CD14-positive monocyte (primary cell): ENCODE measurements at regions not wholly inside any gene's neighbourhood (a gene's known extent, or its start where the extent isn't known, plus 50 kb on each side); places are given as distances from the start of the nearest gene placed in this dataset.

Source experiments
- DNase-seq, 3 donors: peaks; one replicate each; pipeline ENCODE4 v3.0.0-alpha.2; 2011 to 2022
- H2AFZ ChIP-seq: 2 replicates; pipeline ENCODE4 v1.6.0; 2012; ENCODE audit warnings: mild to moderate bottlenecking, low read depth, low read length, inconsistent platforms; ENCODE audit not compliant: insufficient read depth, poor library complexity, severe bottlenecking
- H3K27ac ChIP-seq, 2 donors: 1 replicate in 1 of 2; 2 replicates in 1 of 2; pipeline ENCODE4 v1.5.1; 2012 to 2013; ENCODE audit warnings: low read length in 2 of 2, control low read depth in 1 of 2, inconsistent platforms in 1 of 2, low read depth in 1 of 2, mild to moderate bottlenecking in 1 of 2
- H3K27me3 ChIP-seq, 2 donors: one replicate each; pipeline versions ENCODE4 v1.6.0 to v1.6.1; 2011 to 2013; ENCODE audit warnings: low read length in 2 of 2; ENCODE audit not compliant: control insufficient read depth in 2 of 2, insufficient read depth in 2 of 2
- H3K36me3 ChIP-seq, 2 donors: replicated peaks in 1 of 2; 1 replicate in 1 of 2; 2 replicates in 1 of 2; pipeline versions ENCODE4 v1.5.1 to v1.6.1; 2012 to 2013; ENCODE audit warnings: low read length in 2 of 2, control low read depth in 1 of 2, inconsistent platforms in 1 of 2, mild to moderate bottlenecking in 1 of 2; ENCODE audit not compliant: insufficient read depth in 2 of 2, control insufficient read depth in 1 of 2
- H3K4me1 ChIP-seq, 2 donors: 1 replicate in 1 of 2; 2 replicates in 1 of 2; pipeline versions ENCODE4 v1.5.1 to v1.6.1; 2012 to 2013; ENCODE audit warnings: low read length in 2 of 2, control low read depth in 1 of 2, inconsistent platforms in 1 of 2, mild to moderate bottlenecking in 1 of 2, moderate library complexity in 1 of 2; ENCODE audit not compliant: insufficient read depth in 2 of 2, control insufficient read depth in 1 of 2
- H3K4me2 ChIP-seq: replicated peaks from 2 replicates; pipeline ENCODE3; 2012; ENCODE audit warnings: low read length, moderate library complexity, mild to moderate bottlenecking; ENCODE audit not compliant: poor library complexity, severe bottlenecking; ENCODE audit errors: extremely low read depth
- H3K4me3 ChIP-seq, 3 experiments: fragments of 200-600 bp in 1 of 3; sonication (generic) in 1 of 3; replicated peaks in 1 of 3; 1 replicate in 2 of 3; 2 replicates in 1 of 3; pipeline ENCODE4 v1.5.1; 2011 to 2013; ENCODE audit warnings: low read length in 3 of 3, mild to moderate bottlenecking in 3 of 3, control low read depth in 2 of 3, low read depth in 2 of 3, inconsistent platforms in 1 of 3, moderate library complexity in 1 of 3
- H3K79me2 ChIP-seq: 2 replicates; pipeline ENCODE4 v1.6.0; 2012; ENCODE audit warnings: mild to moderate bottlenecking, control low read depth, inconsistent platforms, low read length, moderate library complexity; ENCODE audit not compliant: insufficient read depth
- H3K9ac ChIP-seq: 2 replicates; pipeline ENCODE4 v1.6.0; 2017; ENCODE audit warnings: low read length, mild to moderate bottlenecking; ENCODE audit not compliant: insufficient read depth, poor library complexity, severe bottlenecking
- H3K9me3 ChIP-seq, 2 donors: replicated peaks in 1 of 2; 1 replicate in 1 of 2; 2 replicates in 1 of 2; pipeline versions ENCODE4 v1.5.1 to v1.6.1; 2012 to 2013; ENCODE audit warnings: low read length in 2 of 2, control low read depth in 1 of 2; ENCODE audit not compliant: control insufficient read depth in 1 of 2, insufficient read depth in 1 of 2
- H4K20me1 ChIP-seq: 2 replicates; pipeline ENCODE4 v1.6.0; 2012; ENCODE audit warnings: mild to moderate bottlenecking, low read length, control low read depth, moderate library complexity; ENCODE audit not compliant: insufficient read depth
- H3K27ac Mint-ChIP-seq, 7 donors: one replicate each; pipeline ENCODE4 v1.8.0; 2020; ENCODE audit warnings: mild to moderate bottlenecking in 7 of 7, mixed read lengths in 7 of 7, moderate library complexity in 6 of 7, inconsistent platforms in 2 of 7
- H3K27me3 Mint-ChIP-seq, 3 donors: one replicate each; pipeline ENCODE4 v1.8.0; 2021 to 2022; ENCODE audit warnings: low read depth in 3 of 3, mild to moderate bottlenecking in 3 of 3, mixed read lengths in 3 of 3, moderate library complexity in 3 of 3, inconsistent platforms in 1 of 3
- H3K36me3 Mint-ChIP-seq, 2 donors: one replicate each; pipeline ENCODE4 v1.8.0; 2020; ENCODE audit warnings: mixed read lengths in 2 of 2, inconsistent platforms in 1 of 2, mild to moderate bottlenecking in 1 of 2
- H3K4me1 Mint-ChIP-seq: one replicate; pipeline ENCODE4 v1.8.0; 2020; ENCODE audit warnings: mild to moderate bottlenecking, mixed read lengths
- H3K4me3 Mint-ChIP-seq, 2 donors: one replicate each; pipeline ENCODE4 v1.8.0; 2020; ENCODE audit warnings: mild to moderate bottlenecking in 2 of 2, mixed read lengths in 2 of 2, moderate library complexity in 1 of 2
- H3K9me3 Mint-ChIP-seq, 7 donors: one replicate each; pipeline ENCODE4 v1.8.0; 2020 to 2022; ENCODE audit warnings: mixed read lengths in 7 of 7, mild to moderate bottlenecking in 6 of 7, moderate library complexity in 6 of 7, inconsistent platforms in 2 of 7
- CTCF ChIP-seq: fragments of 200-600 bp; IDR thresholded peaks from one replicate; pipeline ENCODE4 v1.8.0; 2022; ENCODE audit warnings: antibody characterized with exemption, mild to moderate bottlenecking
- WGBS: methylation state at CpG from one replicate; pipeline ENCODE4 v1.1.5; 2013; ENCODE audit warnings: missing lambda C conversion rate; ENCODE audit not compliant: insufficient coverage; 5-methylcytosine and 5-hydroxymethylcytosine counted together
- intact Hi-C, 2 donors: fragments of 100-400 bp; cut with micrococcal nuclease; formaldehyde crosslinking; loops; one replicate each; pipeline versions ENCODE4 v1.15.0 to v1.15.1; 2023

DNA sequence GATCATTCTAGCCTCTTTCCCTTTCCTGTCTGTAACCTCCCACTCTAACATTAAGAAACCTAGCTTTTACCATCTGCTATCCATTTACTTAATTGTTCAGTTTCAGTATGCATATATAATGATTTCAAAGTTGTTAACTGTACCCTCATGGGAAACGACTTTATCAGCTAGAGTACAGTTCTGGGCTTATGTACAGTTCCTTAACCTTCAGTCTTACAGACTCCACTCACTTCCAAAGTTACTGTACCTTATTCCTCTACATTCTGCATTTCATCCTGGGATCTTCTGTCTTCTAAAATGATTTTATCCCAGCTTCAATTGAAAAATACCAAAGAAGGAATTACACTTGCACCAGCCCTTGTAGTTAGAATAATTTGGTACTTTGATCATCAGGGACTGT is 108.7 kb upstream of the KCNE2 start:
- H3K4me2 ChIP-seq: no peak overlapping the region
- H4K20me1 ChIP-seq: no peaks in the 10 kb centered on the region
- H3K27me3 ChIP-seq: no peaks in the 10 kb centered on the region
- Mint-ChIP-seq H3K27ac (no peak overlapping the region), H3K4me1 (no peaks in the 10 kb centered on the region), H3K4me3 (no peak overlapping the region), H3K27me3 (peaks cover 2 to 9% (median 4%) of the 10 kb centered on the region in 3 donors), H3K36me3 (no peaks in the 10 kb centered on the region), H3K9me3 (peaks cover 12 to 29% (median 25%) of the 10 kb centered on the region in 7 donors)
- H3K27ac ChIP-seq: no peak overlapping the region
- no peak for TF ChIP-seq CTCF
- H3K9me3 ChIP-seq: peaks cover 12% of the 10 kb centered on the region in 2 donors
- H2AFZ ChIP-seq: no peak overlapping the region
- H3K4me3 ChIP-seq: no peak overlapping the region
- no peaks in the 10 kb centered on the region for H3K36me3 ChIP-seq
- no peaks in the 10 kb centered on the region for H3K79me2 ChIP-seq
- DNase-seq: no peak
- intact Hi-C loops: no loop called here
- no peaks in the 10 kb centered on the region for H3K4me1 ChIP-seq
- H3K9ac ChIP-seq: no peak overlapping the region
- no CpG with 5 or more reads among the region's 1 CpG for WGBS

DNA sequence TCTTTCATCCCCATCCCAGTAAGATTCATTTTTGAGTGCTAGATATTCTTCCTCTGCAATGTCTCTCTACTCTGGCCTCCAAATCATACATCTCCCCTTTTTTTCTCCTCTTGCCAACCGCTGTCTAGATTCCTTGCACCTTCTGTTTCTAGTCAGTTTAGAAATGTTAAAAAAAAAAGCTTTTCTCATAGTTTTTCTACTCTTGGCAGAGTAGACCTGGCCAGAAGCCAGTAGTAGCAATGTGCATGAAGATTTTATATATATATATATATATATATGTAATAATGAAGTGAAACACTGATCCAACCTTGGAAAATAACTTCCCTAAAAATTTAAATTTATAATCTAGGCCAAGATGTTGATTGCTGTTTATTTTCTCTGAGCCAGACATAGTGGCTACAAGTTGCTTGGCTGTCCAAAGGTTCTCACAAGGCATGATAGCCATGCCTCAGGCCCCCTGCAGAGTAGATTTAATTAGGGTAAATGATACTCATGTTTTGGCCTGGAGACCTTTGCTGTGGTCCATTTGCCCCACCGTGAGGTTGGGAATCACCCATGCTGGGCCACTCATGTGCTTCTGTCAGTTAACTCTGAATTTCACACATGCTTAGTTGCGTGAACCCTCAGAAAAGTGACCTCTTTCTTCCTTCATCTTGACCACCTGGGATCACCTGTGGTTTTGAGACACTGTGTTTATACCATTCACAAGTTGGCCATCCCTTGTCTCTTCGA is 103.4 kb upstream of the KCNE2 start:
- no peaks in the 10 kb centered on the region for H3K27me3 ChIP-seq
- Mint-ChIP-seq H3K27me3 (peaks cover 0 to 5% (median 4%) of the 10 kb centered on the region in 3 donors), H3K4me3 (no peak overlapping the region), H3K36me3 (peaks cover 0 to 3% of the 10 kb centered on the region in 2 donors), H3K4me1 (no peaks in the 10 kb centered on the region), H3K27ac (no peak overlapping the region), H3K9me3 (peaks cover 10 to 25% (median 16%) of the 10 kb centered on the region in 7 donors)
- H3K27ac ChIP-seq: no peak overlapping the region
- no peak overlapping the region for H3K9ac ChIP-seq
- H2AFZ ChIP-seq: no peak overlapping the region
- intact Hi-C loops: no loop called here
- 93% methylated on average over 3 of the region's 4 CpGs for WGBS
- no peak for TF ChIP-seq CTCF
- no peaks in the 10 kb centered on the region for H3K79me2 ChIP-seq
- no peaks in the 10 kb centered on the region for H3K36me3 ChIP-seq
- peaks cover 13 to 16% of the 10 kb centered on the region in 2 donors for H3K9me3 ChIP-seq
- H3K4me1 ChIP-seq: no peaks in the 10 kb centered on the region
- DNase-seq: no peak
- H3K4me3 ChIP-seq: no peak overlapping the region
- no peak overlapping the region for H3K4me2 ChIP-seq
- H4K20me1 ChIP-seq: no peaks in the 10 kb centered on the region
